Stomach (tissue), 4 donors: ENCODE measurements at regions not wholly inside any gene's neighbourhood (a gene's known extent, or its start where the extent isn't known, plus 50 kb on each side); places are given as distances from the start of the nearest gene placed in this dataset.

ENCODE experiments used
- CTCF ChIP-seq, 7 experiments: fragments of 450-650 bp in 4 of 7; fragments of 200-600 bp in 3 of 7; sonication (generic) in 3 of 7; IDR thresholded peaks; one replicate each; pipeline ENCODE4 v1.5.1; 2016 to 2019; ENCODE audit warnings: antibody characterized with exemption in 7 of 7, control low read depth in 2 of 7, mild to moderate bottlenecking in 1 of 7
- POLR2A ChIP-seq, 4 donors: fragments of 450-650 bp; IDR thresholded peaks; one replicate each; pipeline ENCODE4 v1.6.1; 2016; ENCODE audit warnings: antibody characterized with exemption in 4 of 4, control low read depth in 2 of 4, mild to moderate bottlenecking in 1 of 4, moderate library complexity in 1 of 4

- TF ChIP-seq CTCF (IDR thresholded peaks at IDR 0.05) (no peak), POLR2A (IDR thresholded peaks at IDR 0.05) (no peak)
Observed at GRCh38 chr15:39333896-39334295, 247.0 kb upstream of the THBS1 start.
